ENCODE measurements at regions not wholly inside any gene's neighbourhood (a gene's known extent, or its start where the extent isn't known, plus 50 kb on each side); places are given as distances from the start of the nearest gene placed in this dataset.
"Not testable (repeated sequence)": the region's sequence is repeated elsewhere in the genome, so short reads cannot be mapped to it uniquely, and the experiment has no call there.

DNA sequence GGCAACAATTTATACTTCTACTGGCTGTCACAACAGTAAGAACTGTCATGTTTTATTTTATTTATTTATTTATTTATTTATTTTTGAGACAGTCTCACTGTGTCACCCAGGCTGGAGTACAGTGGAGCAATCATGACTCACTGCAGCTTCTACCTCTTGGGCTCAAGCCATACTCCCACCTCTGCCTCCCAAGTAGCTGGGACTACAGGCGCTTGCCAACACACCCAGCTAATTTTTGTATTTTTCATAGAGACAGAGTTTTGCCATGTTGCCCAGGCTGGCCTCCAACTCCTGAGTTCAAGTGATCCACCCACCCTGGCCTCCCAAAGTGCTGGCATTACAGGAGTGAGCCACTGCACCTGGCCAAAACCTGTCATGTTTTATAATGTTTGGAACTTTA is 255.1 kb upstream of the DUSP10 start:
- not testable (repeated sequence) for DNase-seq (ENCODE audit: low spot score)

DNA sequence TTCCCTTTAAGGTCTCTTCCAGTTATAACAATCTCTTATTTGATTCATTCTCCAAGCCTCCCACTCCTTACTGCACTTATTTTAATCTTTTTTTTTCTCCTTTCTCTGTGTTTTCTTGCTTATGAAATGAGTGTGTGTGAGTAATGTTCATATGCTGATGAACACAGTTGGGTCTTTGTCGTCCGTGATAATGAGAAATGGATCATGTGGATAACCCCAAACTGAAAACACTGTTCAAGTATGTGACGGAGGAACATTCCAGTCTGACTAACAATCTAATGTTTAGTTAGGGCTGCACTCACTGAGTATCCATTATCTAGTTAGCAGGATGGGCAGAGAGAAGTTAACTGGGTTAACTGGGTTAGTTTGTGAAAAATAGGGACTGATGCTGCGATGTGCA is 253.1 kb upstream of the DUSP10 start:
- no peak for DNase-seq (ENCODE audit: low spot score)

DNA sequence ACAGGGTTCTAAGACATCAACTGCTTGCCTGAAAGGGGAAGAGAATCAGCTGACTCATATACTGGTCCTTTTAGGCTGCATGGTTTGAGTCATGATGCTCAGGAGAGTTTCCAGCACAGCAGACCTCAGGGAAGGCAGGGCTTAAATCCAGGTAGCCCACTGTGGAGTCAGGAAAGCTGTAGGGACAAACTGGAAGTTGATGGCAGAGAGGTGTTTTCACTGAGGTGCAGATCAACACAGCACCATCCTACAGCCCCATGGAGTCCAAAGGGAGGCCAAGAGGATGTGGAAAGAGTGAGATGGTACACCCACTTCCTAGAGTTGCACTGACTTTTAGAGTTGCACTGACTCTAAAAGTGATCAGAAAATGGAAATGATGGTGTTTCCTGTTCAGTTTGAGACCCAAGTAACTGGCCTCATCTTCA is 252.4 kb upstream of the DUSP10 start:
- DNase-seq (ENCODE audit: low spot score) = no peak

DNA sequence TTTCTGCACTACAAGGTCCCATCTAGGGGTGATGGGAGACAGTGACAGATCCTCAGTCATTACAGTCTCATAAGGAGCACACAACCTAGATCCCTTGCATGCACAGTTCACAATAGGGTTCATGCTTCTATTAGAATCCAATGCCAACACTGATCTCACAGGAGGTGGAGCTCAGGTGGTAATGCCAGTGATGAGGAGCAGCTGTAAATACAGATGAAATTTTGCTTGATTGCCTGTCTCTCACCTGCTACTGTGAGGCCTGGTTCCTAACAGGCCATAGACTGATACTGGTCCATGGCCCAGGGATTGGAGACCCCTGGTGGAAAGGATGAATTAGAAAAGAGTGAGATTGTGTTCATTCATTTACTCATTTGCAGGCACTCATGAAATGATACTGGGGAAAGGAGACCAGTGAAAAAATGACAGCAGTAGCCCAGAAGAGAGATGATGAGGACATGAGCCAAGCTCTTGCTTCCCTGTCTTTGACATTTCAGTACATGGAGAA is 251.6 kb upstream of the DUSP10 start:
- DNase-seq (ENCODE audit: low spot score) = no peak

DNA sequence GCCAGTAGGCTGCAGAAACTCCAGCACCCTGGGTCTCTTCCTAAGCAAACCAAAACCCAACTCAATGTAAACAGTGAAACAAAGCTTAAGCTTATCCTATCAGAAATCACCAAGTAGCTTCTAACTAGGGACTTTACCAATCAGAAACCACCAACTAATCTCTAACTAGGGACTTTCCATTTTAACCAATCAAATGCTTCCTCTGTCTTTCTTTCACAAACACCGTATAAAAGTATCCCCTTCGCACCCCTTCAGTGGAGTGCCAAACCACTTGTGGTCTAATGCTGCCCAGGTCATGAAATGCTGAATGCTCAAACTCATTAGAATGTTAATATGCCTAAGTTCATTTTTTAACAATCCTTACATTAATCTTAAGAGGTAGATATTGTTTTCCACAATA is 250.5 kb upstream of the DUSP10 start:
- no peak for DNase-seq (ENCODE audit: low spot score)

DNA sequence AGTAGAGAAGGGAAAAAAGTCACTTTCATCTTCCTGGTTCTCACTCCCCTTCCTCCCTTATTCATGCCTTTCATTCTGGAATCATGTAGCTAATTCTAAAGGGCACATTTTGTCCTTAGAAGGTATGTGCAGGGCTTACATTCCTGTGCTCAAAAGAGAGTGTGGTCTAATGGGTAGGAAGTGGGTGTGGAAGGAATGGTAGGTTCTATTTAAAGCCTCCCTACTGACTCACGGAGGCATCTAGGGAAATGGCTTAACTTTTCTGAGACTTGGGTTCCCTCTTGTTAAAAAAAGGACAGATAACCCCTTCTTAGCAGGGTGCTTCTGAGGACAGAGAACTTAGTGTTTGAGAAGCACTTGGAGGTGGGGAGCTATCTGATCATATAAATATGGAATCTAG is 249.3 kb upstream of the DUSP10 start:
- DNase-seq (ENCODE audit: low spot score) = no peak

DNA sequence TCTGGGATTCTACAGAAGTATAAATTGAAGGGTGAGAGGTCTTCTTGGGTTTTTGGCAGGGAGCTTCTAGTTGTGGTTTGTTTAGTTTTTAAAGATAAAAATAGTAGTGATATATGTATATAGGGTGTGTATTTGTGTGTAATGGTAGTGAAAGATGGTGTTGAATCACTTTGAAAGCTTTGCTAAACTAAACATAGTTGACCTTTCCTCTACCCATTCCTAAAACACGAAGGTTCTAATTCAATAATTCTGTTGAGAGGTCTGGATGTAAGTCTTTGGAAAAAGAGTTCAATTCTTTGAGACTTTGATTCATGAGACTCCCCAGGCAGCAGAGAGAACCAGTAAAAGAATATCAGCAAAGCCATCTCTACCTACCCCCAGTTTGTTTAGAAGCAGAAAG is 247.9 kb upstream of the DUSP10 start:
- DNase-seq (ENCODE audit: low spot score) = no peak

DNA sequence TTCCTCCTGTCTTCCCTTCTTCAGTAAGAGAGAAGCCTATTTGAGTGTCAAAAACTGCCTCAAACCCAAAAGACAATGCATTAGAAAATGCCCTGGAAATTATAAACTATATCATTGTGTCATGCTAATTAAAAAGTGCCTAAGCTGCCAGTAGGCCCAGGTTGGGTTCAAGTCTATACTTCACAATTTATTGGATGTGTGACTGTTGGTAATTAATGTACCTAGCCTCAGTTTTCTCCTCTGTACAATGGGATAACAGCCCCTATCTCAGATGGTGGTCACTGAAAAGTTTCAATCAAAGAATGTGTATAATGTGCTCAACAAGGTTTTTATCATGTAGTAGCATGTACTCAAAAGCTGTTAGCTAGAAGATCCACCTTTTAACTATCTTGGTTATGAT is 246.9 kb upstream of the DUSP10 start:
- DNase-seq (ENCODE audit: low spot score) = no peak

DNA sequence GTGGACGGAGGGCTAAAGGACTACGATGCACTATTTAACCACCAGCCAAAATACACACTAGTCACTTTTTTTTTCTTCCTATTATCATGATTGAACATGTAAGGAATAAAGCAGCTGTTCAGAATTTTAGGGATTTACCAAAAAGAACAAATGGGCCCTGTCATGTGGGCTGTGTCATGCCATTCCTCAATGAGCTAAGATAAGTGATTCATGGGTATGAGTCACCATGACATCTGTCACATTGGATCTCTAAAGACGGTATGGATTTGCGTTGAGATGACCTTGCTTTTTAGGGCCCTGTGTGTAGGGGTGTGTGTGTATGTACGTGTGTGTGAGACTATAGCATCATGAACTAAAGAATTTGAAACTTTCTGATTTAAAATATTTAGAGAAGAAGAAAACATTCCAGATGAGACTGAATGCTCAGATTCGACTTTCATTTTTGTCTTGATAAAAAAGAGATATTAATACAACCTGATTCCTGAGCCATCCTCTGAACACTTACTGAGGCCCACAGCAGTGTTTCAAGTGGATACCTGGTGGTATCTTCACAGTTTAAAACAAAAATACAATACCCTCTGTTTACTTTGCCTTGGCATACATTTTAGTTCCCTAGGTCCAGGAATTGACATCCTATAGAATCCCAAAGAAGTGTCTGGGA is 246.1 kb upstream of the DUSP10 start:
- no peak for DNase-seq (ENCODE audit: low spot score)

DNA sequence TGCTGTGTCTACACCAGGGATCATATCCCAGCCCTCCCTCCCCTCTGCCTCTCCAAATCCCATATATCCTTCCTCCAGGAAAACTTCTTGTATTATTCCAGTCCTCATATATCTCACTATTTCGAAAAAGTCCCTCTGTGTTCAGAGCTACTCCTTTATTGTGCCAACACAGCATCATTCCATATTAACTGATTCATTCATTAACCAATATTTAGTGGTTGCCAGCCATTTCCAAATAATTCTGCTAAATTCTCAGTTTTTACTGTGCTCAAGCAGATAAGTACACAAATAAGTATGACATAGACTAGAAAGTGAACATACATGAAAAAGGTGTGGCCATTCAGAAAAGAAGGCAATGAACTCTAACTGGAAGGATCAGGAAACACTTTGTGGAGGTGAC is 241.6 kb upstream of the DUSP10 start:
- no peak for DNase-seq (ENCODE audit: low spot score)

DNA sequence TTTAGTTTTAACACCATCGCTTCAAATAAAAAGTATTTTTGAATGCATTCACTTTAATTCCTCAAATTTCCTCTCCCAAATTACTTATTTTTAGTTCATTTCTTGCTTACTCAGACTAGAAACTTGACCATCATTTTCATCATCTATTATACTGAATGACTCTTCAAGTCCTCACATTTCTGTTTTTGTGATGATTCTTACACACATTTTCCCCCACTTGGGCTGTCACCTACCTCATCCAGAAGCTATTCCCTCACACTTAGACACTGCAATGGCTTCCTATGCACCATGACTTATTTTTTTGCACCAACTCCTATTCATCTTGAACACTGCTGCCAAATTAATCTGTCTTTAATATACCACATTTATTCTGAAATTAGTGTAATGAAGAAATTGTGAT is 239.6 kb upstream of the DUSP10 start:
- DNase-seq (ENCODE audit: low spot score) = no peak

DNA sequence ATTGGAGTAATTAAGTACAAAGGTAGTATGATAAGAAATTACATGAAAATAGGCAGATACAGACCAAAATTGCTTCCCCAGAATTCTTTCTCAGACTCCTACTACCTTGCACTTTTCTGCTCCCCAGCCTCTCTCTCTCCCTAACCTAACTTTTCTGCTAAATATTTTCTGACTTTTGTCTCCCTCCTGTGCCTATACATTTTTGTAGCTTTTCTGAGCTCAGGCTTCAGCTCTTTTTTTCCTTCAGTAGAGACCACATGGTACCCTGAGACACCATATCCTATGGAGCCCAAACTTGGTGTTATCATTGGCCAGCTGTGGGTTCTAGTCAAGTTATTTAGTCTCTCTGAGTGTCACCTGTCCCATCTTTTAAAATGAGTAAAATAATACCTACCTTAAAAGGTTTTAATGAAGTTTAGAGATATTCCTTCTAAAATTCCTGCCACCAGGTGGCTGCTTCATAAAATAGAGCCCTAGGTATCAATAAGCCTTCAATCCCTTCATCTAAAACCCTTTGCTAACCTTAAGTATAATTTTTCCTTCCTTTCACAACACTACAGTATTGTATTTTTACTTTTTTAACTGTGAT is 237.6 kb upstream of the DUSP10 start:
- DNase-seq (ENCODE audit: low spot score) = no peak

DNA sequence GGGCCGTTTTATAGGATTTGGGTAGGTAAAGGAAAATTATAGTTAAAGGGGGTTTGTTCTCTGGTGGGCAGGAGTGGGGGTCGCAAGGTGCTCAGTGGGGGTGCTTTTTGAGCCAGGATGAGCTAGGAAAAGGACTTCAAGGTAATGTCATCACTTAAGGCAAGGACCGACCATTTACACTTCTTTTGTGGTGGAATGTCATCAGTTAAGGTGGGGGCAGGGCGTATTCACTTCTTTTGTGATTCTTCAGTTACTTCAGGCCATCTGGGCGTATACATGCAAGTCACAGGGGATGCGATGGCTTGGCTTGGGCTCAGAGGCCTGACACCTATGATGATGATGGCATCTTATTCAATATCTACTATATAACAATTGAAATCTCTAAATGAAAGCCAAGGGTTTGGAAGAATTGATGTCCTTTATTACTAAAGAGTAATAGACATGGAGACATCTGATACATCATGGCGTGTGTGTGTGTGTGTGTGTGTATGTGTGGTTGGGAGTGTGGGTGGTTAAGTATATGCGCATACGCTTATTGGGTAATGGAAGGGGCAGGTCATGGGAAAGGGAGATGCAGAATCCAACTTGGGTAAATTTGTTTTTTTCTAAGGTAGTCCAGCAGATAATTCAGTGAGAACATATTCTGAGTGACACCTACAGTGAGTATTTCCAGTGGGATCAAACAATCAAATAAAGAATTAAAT is 236.9 kb upstream of the DUSP10 start:
- not testable (repeated sequence) for DNase-seq (ENCODE audit: low spot score)

DNA sequence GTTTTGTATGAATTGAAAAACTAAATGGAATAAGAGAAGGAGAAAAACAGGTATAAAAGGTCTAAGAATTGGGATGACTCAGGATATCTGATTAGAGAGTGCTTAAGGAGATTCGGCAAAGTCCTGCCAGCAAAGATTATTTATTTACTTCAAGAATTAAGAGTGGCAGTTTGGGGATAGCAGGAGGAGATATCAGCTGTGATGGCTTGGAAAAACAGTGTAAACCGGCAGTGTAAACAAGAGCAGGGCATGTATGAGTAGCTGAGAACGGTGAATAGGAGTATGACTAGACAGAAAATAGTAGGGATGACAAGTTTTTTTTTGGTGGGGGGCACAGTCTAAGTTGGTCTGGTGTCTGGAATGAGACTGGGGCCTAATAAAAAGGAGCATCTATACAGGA is 231.9 kb upstream of the DUSP10 start:
- DNase-seq (ENCODE audit: low spot score) = not testable (repeated sequence)

DNA sequence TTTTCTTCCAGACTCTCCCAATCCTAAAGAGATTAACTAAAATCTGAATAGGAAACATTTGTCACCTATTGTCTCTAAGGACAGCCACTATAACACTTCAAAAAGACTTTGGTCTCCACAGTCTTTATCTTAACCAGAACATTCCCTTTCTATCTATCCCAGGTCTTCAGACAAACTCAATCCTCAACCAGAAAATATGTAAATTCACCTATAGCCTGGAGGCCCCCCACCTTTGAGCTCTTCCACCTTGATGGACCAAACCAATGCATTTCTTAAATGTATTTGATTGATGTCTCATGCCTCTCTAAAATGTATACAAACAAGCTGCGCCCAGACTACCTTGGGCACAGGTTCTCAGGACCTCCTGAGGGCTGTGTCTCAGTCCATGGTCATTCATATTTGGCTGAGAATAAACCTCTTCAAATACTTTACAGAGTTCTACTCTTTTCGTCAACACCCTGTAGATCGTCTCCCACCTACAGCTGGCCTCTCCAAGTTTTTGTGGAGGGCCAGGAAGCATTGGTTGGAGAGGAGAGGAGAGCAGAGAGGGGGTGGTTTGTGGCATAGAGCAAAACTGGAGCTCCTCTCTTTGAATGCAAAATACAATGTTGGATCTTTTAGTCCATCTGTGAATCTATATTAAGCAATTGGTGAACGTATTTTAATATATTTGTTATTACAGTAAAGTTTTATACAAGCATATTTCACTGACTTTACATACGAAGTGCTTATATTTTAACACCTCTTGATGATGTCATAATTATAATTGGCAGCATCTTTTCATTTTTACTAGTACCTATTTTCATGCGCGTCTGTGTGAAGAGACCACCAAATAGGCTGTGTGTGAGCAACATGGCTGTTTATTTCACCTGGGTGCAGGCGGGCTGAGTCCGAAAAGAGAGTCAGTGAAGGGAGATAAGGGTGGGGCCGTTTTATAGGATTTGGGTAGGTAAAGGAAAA is 230.7 kb upstream of the DUSP10 start:
- DNase-seq (ENCODE audit: low spot score) = no peak

DNA sequence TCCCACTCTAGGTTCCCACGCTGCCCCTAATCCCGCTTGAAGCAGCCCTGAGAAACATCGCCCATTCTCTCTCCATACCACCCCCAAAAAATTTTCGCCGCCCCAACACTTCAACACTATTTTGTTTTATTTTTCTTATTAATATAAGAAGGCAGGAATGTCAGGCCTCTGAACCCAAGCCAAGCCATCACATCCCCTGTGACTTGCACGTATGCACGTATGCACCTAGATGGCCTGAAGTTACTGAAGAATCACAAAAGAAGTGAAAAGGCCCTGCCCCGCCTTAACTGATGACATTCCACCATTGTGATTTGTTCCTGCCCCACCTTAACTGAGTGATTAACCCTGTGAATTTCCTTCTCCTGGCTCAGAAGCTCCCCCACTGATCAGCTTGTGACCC is 229.1 kb upstream of the DUSP10 start:
- DNase-seq (ENCODE audit: low spot score) = not testable (repeated sequence)

DNA sequence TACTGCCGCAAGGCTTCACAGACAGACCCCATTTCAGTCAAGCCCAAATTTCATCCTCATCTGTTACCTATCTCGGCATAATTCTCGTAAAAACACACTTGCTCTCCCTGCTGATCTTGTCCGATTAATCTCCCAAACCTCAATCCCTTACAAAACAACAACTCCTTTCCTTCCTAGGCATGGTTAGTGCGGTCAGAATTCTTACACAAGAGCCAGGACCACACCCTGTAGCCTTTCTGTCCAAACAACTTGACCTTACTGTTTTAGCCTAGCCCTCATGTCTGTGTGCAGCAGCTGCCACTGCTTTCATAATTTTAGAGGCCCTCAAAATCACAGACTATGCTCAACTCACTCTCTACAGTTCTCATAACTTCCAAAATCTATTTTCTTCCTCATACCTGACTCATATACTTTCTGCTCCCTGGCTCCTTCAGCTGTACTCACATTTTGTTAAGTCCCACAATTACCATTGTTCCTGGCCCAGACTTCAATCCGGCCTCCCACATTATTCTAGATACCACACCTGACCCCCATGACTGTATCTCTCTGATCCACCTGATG is 227.5 kb upstream of the DUSP10 start:
- not testable (repeated sequence) for DNase-seq (ENCODE audit: low spot score)

DNA sequence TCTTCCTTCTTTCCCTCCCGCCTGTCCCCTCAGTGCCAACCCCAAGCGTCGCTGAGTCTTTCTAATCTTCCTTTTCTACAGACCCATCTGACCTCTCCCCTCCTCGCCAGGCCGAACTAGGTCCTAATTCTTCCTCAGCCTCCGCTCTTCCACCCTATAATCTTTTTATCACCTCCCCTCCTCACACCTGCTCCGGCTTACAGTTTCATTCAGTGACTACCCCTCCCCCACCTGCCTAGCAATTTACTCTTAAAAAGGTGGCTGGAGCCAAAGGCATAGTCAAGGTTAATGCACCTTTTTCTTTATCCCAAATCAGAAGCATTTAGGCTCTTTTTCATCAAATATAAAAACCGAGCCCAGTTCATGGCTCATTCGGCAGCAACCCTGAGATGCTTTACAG is 225.6 kb upstream of the DUSP10 start:
- not testable (repeated sequence) for DNase-seq (ENCODE audit: low spot score)

DNA sequence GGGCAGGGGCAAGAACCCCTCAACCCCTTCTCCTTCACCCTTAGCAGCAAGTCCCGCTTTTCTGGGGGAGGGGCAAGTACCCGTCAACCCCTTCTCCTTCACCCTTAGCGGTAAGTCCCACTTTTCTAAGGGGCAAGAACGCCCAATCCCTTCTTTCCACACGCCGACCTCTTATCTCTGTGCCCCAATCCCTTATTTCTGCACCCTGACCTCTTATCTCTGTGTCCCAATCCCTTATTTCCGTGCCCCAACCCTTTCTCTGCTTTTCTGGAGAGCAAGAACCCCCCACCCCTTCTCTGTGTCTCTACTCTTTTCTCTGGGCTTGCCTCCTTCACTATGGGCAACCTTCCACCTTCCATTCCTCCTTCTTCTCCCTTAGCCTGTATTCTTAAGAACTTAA is 225.0 kb upstream of the DUSP10 start:
- not testable (repeated sequence) for DNase-seq (ENCODE audit: low spot score)

DNA sequence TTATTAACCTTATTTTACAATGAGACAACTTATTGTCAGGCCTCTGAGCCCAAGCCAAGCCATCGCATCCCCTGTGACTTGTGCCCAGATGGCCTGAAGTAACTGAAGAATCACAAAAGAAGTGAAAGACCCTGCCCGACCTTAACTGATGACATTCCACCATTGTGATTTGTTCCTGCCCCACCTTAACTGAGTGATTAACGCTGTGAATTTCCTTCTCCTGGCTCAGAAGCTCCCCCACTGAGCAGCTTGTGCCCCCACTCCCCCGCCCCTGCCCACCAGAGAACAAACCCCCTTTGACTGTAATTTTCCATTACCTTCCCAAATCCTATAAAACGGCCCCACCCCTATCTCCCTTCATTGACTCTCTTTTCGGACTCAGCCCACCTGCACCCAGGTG is 224.0 kb upstream of the DUSP10 start:
- DNase-seq (ENCODE audit: low spot score) = not testable (repeated sequence)

DNA sequence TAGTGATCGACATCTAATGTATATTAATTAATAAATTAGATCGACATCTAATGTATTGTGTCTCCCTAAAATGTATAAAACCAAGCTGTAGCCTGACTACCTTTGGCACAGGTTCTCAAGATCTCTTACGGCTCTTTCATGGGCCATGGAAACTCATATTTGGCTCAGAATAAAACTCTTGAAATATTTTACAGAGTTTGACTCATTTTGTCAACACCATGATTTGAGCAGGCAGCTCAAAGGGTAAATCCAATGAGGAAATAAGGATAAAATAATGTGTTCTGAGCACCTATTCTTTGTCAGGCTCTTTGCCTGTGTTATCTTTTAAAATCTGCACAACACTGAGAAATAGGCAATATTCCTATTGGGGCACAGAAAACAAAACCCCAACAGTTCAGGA is 223.4 kb upstream of the DUSP10 start:
- DNase-seq (ENCODE audit: low spot score) = no peak

DNA sequence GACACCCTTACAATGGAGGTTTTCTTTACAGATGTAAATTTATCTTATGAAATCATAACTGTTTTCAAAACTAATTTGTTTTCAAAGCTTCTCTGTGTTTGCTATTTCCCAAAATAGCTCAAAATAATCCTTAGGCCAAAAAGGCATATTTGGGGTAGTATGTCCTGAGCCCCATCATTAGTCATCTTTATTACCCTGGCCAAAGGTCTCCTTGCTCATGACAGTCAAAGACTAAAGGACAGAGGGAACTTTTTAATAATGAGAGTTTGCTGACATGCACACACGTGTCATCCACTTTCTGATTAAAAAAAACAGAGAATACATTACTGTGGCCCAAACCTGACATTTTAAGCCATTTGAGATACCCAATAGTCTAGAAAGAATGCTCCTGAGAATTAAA is 221.9 kb upstream of the DUSP10 start:
- DNase-seq (ENCODE audit: low spot score) = no peak

Data from hematopoietic multipotent progenitor cell treated with erythropoietin and hydrocortisone succinate and interleukin-3 and kit ligand, for 17 days (in vitro differentiated cells).